ENCODE measurements at regions not wholly inside any gene's neighbourhood (a gene's known extent, or its start where the extent isn't known, plus 50 kb on each side); places are given as distances from the start of the nearest gene placed in this dataset.

DNA sequence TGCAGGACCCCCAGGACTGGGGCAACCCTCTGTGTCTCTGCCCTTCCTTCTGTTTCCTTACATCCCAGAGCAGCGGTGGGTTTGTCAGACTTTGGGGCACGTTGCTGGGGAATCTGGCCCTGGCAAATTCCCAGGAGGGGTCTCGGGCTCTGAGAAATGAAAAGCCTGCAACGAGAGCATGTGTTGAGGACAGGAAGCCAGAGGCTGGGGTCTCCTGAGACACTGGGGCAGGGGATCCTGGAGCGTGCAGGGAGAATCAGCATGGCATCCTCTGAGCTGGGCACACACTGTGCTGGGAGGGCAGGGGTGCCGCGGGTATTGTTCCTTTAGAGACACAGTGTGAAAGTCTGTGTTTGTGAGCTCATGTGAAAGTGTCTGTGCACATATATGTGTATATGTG lies 279.9 kb upstream of the PPP2R2D start:
- intact Hi-C loops (cut with micrococcal nuclease), result no loop called here
- Mint-ChIP-seq H3K36me3 (ENCODE audit: low read depth) (no peaks in the 10 kb centered on the region), H3K27me3 (ENCODE audit: insufficient read depth) (no peaks in the 10 kb centered on the region), H3K27ac (no peak overlapping the region), H3K4me3 (no peak overlapping the region), H3K4me1 (ENCODE audit: low read depth) (no peaks in the 10 kb centered on the region), H3K9me3 (no peaks in the 10 kb centered on the region)
- DNase-seq (ENCODE audit: low spot score), result no peak

DNA sequence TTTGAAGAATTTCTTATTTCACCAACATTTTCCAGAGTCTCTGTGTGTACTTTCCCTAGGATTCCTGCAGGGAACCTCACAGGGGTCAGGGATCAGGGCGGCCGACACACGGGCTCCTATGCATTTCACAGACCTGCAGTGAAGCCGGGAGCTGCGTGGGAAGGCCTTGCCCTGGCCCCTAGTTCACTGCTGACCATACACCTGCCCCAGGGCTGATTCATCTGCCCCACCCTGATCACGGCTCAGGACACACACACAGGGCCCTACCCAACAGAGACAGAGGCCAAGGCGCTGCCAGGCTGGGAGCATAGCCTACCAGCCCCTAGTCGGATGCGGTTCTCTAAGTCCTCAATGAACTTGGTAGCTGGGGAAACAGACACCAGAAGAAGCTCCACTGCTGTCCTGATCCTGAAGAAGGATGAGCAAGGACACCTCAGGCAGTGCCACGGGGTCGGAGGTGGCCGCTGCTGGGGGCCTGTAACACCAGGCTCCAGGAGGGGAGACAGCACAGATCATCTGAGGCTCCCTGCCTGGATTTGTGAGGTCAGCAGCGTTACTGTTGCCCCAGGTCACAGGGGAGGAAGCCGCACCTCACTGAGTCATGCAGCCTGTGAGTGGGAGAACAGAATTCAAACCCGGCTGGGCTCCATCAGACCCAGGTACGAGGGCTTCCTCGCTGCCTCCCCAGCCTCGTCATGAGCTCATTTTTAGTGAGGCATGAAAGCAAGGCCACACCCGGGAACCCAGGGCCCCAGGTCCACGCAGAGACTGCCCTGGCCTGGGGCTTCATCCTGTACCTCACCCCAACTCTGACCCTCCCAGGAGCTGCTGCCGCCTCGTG lies 278.8 kb upstream of the PPP2R2D start:
- H3K4me3 Mint-ChIP-seq, result no peak overlapping the region
- intact Hi-C loops (cut with micrococcal nuclease), result no loop called here
- peaks cover 3% of the 10 kb centered on the region for H3K9me3 Mint-ChIP-seq
- H3K27me3 Mint-ChIP-seq (ENCODE audit: insufficient read depth), result no peaks in the 10 kb centered on the region
- H3K27ac Mint-ChIP-seq, result no peak overlapping the region
- H3K36me3 Mint-ChIP-seq (ENCODE audit: low read depth), result no peaks in the 10 kb centered on the region
- no peaks in the 10 kb centered on the region for H3K4me1 Mint-ChIP-seq (ENCODE audit: low read depth)
- DNase-seq (ENCODE audit: low spot score), result no peak

DNA sequence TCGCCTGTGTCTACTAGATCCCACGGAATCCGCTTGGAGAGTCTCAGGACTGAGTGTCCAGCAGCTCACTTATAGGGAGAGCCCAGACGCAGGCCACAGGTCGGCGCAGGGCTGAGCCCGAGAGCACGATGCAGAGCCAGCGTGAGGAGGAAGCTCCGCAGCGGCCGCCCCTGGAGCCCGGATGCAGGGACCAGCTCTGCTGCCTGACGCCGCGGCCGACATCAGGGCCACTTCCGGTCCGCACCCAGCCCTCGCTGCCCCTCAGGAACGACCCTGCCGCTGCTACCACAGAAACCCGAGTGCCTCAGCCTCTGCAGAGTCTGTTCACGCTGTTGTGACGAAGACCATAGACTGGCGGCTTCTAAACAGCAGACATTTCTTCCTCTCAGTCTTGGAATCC lies 275.8 kb upstream of the PPP2R2D start:
- no peaks in the 10 kb centered on the region for H3K27me3 Mint-ChIP-seq (ENCODE audit: insufficient read depth)
- no peaks in the 10 kb centered on the region for H3K36me3 Mint-ChIP-seq (ENCODE audit: low read depth)
- no peaks in the 10 kb centered on the region for H3K4me1 Mint-ChIP-seq (ENCODE audit: low read depth)
- no peak for DNase-seq (ENCODE audit: low spot score)
- H3K4me3 Mint-ChIP-seq, result no peak overlapping the region
- peaks cover 3% of the 10 kb centered on the region for H3K9me3 Mint-ChIP-seq
- intact Hi-C loops (cut with micrococcal nuclease), result no loop called here
- no peak overlapping the region for H3K27ac Mint-ChIP-seq

- no peaks in the 10 kb centered on the region for H3K4me1 Mint-ChIP-seq (ENCODE audit: low read depth)
- intact Hi-C loops (cut with micrococcal nuclease), result no loop called here
- H3K9me3 Mint-ChIP-seq, result peaks cover 3% of the 10 kb centered on the region
- no peak overlapping the region for H3K27ac Mint-ChIP-seq
- no peak overlapping the region for H3K4me3 Mint-ChIP-seq
- H3K27me3 Mint-ChIP-seq (ENCODE audit: insufficient read depth), result no peaks in the 10 kb centered on the region
- no peak for DNase-seq (ENCODE audit: low spot score)
- H3K36me3 Mint-ChIP-seq (ENCODE audit: low read depth), result no peaks in the 10 kb centered on the region
Measured at GRCh38 chr10:131626274-131626673, 274.5 kb upstream of the PPP2R2D start.

DNA sequence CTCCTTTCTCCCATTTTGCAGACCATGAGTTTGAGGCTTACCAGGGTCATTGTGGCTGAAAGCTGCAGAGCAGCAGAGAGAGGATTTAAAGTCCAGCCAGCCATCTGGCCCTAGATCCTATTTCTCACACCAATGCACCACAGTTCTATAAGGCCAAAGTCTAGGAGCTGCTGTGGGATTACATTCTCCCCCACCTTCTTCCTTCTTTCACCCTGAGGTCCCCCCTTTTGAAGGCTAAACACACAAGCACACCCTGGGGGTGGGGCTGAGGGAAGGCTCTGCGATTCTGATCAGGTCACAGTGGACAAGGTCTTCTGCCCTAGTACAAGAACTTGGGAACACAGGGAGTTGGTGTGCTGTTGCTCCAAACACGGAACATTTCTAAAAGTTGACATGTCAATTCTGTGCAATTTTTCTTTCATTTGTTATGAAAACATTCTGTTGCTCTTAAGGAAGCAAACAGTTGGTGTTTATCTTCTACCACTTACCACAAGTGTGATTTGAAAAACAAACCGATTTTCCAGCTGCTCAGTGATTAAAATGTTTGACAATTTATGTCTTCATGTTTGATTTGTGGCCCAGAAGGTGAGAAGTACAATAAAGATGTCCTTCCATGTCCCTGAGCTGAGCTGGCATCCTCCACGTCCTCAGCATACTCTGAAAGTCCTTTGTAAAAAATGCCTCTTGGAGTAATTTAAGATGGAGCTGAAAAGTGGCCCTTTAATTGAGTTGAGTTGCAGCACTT lies 271.6 kb upstream of the PPP2R2D start:
- Mint-ChIP-seq H3K9me3 (peaks cover 8% of the 10 kb centered on the region), H3K4me3 (no peak overlapping the region), H3K27ac (no peak overlapping the region), H3K36me3 (ENCODE audit: low read depth) (no peaks in the 10 kb centered on the region), H3K4me1 (ENCODE audit: low read depth) (no peaks in the 10 kb centered on the region), H3K27me3 (ENCODE audit: insufficient read depth) (no peaks in the 10 kb centered on the region)
- intact Hi-C loops (cut with micrococcal nuclease), result no loop called here
- DNase-seq (ENCODE audit: low spot score), result no peak

DNA sequence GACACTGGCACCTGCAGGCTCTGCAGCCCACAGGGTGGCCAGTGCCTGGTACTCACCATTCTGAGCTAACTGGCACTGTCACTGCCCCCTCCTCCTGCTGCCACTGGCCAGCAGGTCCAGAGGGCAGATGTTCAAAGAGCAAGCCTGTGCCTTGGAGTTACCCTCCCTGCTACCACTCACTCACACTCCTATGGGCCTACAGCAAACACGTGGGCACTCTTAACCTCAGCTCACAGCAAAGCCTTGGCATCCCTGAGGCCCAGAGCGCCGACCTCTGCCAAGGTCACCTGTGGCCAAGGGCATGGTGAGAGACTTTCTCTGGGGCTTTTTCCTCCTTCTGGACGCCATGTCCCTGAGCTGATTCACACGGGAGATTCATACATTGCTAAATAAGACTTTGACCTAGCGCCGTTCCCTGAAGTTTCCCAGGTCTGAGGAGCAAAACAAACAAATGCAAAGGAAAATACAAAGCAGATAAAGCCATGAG lies 270.0 kb upstream of the PPP2R2D start:
- H3K36me3 Mint-ChIP-seq (ENCODE audit: low read depth), result no peaks in the 10 kb centered on the region
- H3K4me3 Mint-ChIP-seq, result no peak overlapping the region
- intact Hi-C loops (cut with micrococcal nuclease), result no loop called here
- H3K27me3 Mint-ChIP-seq (ENCODE audit: insufficient read depth), result no peaks in the 10 kb centered on the region
- H3K9me3 Mint-ChIP-seq, result peaks cover 14% of the 10 kb centered on the region
- H3K27ac Mint-ChIP-seq, result no peak overlapping the region
- no peaks in the 10 kb centered on the region for H3K4me1 Mint-ChIP-seq (ENCODE audit: low read depth)
- DNase-seq (ENCODE audit: low spot score), result no peak

DNA sequence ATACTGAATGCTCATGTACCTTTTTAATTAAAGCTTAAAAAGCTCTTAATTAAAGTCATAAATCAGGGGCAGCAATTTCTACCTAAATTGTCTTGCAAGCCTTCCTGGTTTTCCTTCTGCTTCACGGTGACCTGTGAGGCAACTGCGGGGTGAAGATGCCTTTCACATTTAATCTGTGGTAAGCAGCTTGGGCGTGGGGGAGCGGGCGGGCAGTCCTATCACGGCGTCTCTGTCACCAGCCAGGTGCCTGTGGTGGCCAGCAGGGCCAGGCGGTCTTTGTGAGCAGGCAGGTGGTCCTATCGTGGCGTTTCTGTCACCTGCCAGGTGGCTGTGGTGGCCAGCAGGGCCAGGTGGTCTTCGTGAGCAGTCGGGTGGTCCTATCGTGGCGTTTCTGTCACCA lies 269.2 kb upstream of the PPP2R2D start:
- Mint-ChIP-seq H3K27ac (no peak overlapping the region), H3K9me3 (peaks cover 16% of the 10 kb centered on the region), H3K27me3 (ENCODE audit: insufficient read depth) (no peaks in the 10 kb centered on the region), H3K36me3 (ENCODE audit: low read depth) (no peaks in the 10 kb centered on the region), H3K4me3 (no peak overlapping the region), H3K4me1 (ENCODE audit: low read depth) (no peaks in the 10 kb centered on the region)
- DNase-seq (ENCODE audit: low spot score), result no peak
- intact Hi-C loops (cut with micrococcal nuclease), result no loop called here

- no peak overlapping the region for H3K27ac Mint-ChIP-seq
- intact Hi-C loops (cut with micrococcal nuclease), result no loop called here
- H3K4me3 Mint-ChIP-seq, result no peak overlapping the region
- no peaks in the 10 kb centered on the region for H3K4me1 Mint-ChIP-seq (ENCODE audit: low read depth)
- no peak for DNase-seq (ENCODE audit: low spot score)
- H3K36me3 Mint-ChIP-seq (ENCODE audit: low read depth), result no peaks in the 10 kb centered on the region
- no peaks in the 10 kb centered on the region for H3K27me3 Mint-ChIP-seq (ENCODE audit: insufficient read depth)
- H3K9me3 Mint-ChIP-seq, result peaks cover 23% of the 10 kb centered on the region
Measured at GRCh38 chr10:131635564-131636015, 265.2 kb upstream of the PPP2R2D start.

DNA sequence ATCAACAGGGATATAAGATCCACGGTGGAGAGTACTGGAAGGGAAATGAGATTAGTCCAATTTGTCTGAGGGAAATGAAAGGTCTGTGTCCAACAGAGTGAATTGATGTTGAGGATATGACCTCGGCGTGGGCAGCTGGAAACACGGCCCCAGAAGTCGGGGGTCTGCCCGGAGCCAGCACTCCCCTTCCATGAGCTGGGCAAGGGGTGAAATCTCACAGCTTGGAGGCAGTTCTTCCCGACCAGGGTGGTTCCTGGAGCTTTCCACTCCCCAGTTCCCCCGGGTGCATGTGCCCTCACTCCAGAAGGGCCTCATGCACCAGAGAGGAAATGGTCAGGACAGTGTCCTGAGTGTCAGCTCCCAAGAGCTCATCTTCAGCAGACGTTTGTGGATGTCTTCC lies 264.7 kb upstream of the PPP2R2D start:
- Mint-ChIP-seq H3K27ac (no peak overlapping the region), H3K4me3 (no peak overlapping the region), H3K27me3 (ENCODE audit: insufficient read depth) (no peaks in the 10 kb centered on the region), H3K4me1 (ENCODE audit: low read depth) (no peaks in the 10 kb centered on the region), H3K9me3 (peaks cover 23% of the 10 kb centered on the region), H3K36me3 (ENCODE audit: low read depth) (no peaks in the 10 kb centered on the region)
- intact Hi-C loops (cut with micrococcal nuclease), result no loop called here
- no peak for DNase-seq (ENCODE audit: low spot score)

- DNase-seq (ENCODE audit: low spot score), result no peak
- Mint-ChIP-seq H3K9me3 (peaks cover 23% of the 10 kb centered on the region), H3K4me3 (no peak overlapping the region), H3K4me1 (ENCODE audit: low read depth) (no peaks in the 10 kb centered on the region), H3K27ac (no peak overlapping the region), H3K27me3 (ENCODE audit: insufficient read depth) (no peaks in the 10 kb centered on the region), H3K36me3 (ENCODE audit: low read depth) (no peaks in the 10 kb centered on the region)
- intact Hi-C loops (cut with micrococcal nuclease), result no loop called here
Measured at GRCh38 chr10:131636841-131637724, 263.7 kb upstream of the PPP2R2D start.

GRCh38 chr10:131638049-131638879 lies 262.5 kb upstream of the PPP2R2D start:
- Mint-ChIP-seq H3K27ac (no peak overlapping the region), H3K27me3 (ENCODE audit: insufficient read depth) (no peaks in the 10 kb centered on the region), H3K9me3 (peaks cover 18% of the 10 kb centered on the region), H3K4me1 (ENCODE audit: low read depth) (no peaks in the 10 kb centered on the region), H3K4me3 (no peak overlapping the region), H3K36me3 (ENCODE audit: low read depth) (no peaks in the 10 kb centered on the region)
- no peak for DNase-seq (ENCODE audit: low spot score)
- intact Hi-C loops (cut with micrococcal nuclease), result no loop called here

DNA sequence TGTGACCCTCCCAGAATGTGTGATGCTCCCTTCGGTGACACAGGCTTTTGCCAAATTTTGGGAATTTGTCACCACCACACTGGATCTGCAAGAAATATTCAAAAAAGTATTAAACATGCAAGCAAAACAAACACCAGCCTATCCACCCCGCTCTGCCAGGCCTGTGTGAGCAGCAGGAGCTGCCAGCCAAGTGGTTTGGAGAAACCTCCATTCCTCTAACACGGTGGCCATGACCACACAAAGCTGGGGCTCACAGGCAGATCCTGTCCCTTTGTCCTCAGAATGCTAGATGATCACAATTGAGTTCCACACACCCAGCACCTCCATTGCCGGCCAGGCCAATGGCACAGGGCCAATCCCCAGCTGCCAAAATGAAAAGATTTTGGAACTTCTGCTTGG lies 261.9 kb upstream of the PPP2R2D start:
- no peaks in the 10 kb centered on the region for H3K27me3 Mint-ChIP-seq (ENCODE audit: insufficient read depth)
- intact Hi-C loops (cut with micrococcal nuclease), result no loop called here
- DNase-seq (ENCODE audit: low spot score), result no peak
- H3K4me3 Mint-ChIP-seq, result no peak overlapping the region
- H3K27ac Mint-ChIP-seq, result no peak overlapping the region
- H3K9me3 Mint-ChIP-seq, result peaks cover 18% of the 10 kb centered on the region
- H3K36me3 Mint-ChIP-seq (ENCODE audit: low read depth), result no peaks in the 10 kb centered on the region
- H3K4me1 Mint-ChIP-seq (ENCODE audit: low read depth), result no peaks in the 10 kb centered on the region
